Endothelial cell of umbilical vein (primary cell): ENCODE measurements at regions not wholly inside any gene's neighbourhood (a gene's known extent, or its start where the extent isn't known, plus 50 kb on each side); places are given as distances from the start of the nearest gene placed in this dataset.
A peak's percentile ranks its signal among the peaks of the same experiment; 100 is the strongest.

Experiments
- EZH2 ChIP-seq: IDR thresholded peaks from 2 replicates; pipeline ENCODE4 v1.6.1; 2012; ENCODE audit warnings: borderline replicate concordance, low read depth, mild to moderate bottlenecking, moderate library complexity, low read length, inconsistent platforms; ENCODE audit not compliant: severe bottlenecking
- GATA2 ChIP-seq: IDR thresholded peaks from 2 replicates; pipeline ENCODE4 v1.7.0; 2011; ENCODE audit warnings: low read depth, mild to moderate bottlenecking, moderate library complexity, mixed read lengths, low read length; ENCODE audit not compliant: insufficient read length, insufficient read depth
- MYC ChIP-seq: IDR thresholded peaks from one replicate; pipeline ENCODE4 v1.6.1; 2011; ENCODE audit warnings: mild to moderate bottlenecking, low read depth, low read length
- POLR2A ChIP-seq: IDR thresholded peaks from 2 replicates; pipeline ENCODE4 v1.6.1; 2012; ENCODE audit warnings: low read depth, mild to moderate bottlenecking, control low read depth, low read length
- POLR2AphosphoS5 ChIP-seq: IDR thresholded peaks from 2 replicates; pipeline ENCODE4 v1.6.1; 2012; ENCODE audit warnings: low read depth, mild to moderate bottlenecking, control low read depth, low read length, moderate library complexity; ENCODE audit not compliant: insufficient read depth
- TF ChIP-seq, protein P1 (sequence below), 2 donors: IDR thresholded peaks; 1 replicate in 1 of 2; 2 replicates in 1 of 2; pipeline ENCODE4 v1.5.1; 2011; ENCODE audit warnings: low read length in 2 of 2, mild to moderate bottlenecking in 2 of 2, moderate library complexity in 2 of 2, control low read depth in 1 of 2, inconsistent platforms in 1 of 2, low read depth in 1 of 2; ENCODE audit not compliant: insufficient read depth in 1 of 2; ENCODE audit errors: extremely low read depth in 1 of 2
- TF ChIP-seq, protein P2 (sequence below): IDR thresholded peaks from 2 replicates; pipeline ENCODE4 v1.6.1; 2011; ENCODE audit not compliant: insufficient read depth, insufficient read length

DNA sequence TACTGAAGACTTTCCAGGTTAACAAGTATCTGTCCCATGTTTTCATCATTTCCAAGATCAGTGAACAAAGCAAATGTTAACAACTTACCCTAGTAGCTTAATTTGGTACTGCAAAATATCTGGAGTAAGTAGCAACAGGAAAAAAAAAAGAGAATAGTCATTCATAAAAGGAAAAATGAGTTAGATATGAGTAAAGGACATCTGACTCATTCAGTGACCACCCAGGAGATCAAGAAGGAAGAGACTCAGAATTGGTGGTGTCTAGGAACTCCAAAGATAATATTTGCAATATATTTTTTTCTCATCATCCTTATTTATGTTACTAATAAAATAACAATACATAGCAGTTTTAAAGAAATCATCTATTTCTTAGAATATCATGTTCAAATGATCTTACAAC lies 253.8 kb upstream of the COL8A1 start:
- TF ChIP-seq POLR2A (no peak), POLR2AphosphoS5 (peak; percentile 17), EZH2 (no peak), MYC (no peak), GATA2 (no peak)
- TF ChIP-seq, protein P1, sequence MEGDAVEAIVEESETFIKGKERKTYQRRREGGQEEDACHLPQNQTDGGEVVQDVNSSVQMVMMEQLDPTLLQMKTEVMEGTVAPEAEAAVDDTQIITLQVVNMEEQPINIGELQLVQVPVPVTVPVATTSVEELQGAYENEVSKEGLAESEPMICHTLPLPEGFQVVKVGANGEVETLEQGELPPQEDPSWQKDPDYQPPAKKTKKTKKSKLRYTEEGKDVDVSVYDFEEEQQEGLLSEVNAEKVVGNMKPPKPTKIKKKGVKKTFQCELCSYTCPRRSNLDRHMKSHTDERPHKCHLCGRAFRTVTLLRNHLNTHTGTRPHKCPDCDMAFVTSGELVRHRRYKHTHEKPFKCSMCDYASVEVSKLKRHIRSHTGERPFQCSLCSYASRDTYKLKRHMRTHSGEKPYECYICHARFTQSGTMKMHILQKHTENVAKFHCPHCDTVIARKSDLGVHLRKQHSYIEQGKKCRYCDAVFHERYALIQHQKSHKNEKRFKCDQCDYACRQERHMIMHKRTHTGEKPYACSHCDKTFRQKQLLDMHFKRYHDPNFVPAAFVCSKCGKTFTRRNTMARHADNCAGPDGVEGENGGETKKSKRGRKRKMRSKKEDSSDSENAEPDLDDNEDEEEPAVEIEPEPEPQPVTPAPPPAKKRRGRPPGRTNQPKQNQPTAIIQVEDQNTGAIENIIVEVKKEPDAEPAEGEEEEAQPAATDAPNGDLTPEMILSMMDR (IDR thresholded peaks at IDR 0.05; ENCODE audit: extremely low read depth in 1 of 2, insufficient read depth in 1 of 2, low read depth in 1 of 2, low read length in 2 of 2), result no peak
- TF ChIP-seq, protein P2, sequence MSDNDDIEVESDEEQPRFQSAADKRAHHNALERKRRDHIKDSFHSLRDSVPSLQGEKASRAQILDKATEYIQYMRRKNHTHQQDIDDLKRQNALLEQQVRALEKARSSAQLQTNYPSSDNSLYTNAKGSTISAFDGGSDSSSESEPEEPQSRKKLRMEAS, result no peak
